ENCODE measurements at regions not wholly inside any gene's neighbourhood (a gene's known extent, or its start where the extent isn't known, plus 50 kb on each side); places are given as distances from the start of the nearest gene placed in this dataset.

DNA sequence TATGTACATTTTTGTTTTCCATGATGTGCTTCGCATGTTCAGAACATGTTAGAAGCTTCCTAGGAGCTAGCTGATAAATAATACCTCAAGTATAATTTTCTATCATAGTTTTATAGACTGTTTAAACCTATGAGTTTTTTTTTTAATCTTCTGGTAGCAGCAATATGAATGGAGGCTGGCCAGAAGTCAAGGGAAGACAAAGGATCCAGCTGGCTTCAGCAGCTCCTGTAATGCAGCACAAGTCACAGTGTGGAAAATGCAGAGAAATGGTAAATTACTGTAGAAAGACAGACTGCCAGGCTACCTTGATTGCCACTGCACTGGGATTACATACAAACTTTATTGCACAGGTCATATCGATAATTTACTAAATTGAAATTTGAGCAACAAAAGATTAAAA, 537.9 kb downstream of the IQCM start:
- TF ChIP-seq, protein P1, sequence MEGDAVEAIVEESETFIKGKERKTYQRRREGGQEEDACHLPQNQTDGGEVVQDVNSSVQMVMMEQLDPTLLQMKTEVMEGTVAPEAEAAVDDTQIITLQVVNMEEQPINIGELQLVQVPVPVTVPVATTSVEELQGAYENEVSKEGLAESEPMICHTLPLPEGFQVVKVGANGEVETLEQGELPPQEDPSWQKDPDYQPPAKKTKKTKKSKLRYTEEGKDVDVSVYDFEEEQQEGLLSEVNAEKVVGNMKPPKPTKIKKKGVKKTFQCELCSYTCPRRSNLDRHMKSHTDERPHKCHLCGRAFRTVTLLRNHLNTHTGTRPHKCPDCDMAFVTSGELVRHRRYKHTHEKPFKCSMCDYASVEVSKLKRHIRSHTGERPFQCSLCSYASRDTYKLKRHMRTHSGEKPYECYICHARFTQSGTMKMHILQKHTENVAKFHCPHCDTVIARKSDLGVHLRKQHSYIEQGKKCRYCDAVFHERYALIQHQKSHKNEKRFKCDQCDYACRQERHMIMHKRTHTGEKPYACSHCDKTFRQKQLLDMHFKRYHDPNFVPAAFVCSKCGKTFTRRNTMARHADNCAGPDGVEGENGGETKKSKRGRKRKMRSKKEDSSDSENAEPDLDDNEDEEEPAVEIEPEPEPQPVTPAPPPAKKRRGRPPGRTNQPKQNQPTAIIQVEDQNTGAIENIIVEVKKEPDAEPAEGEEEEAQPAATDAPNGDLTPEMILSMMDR (IDR thresholded peaks at IDR 0.05; ENCODE audit: control extremely low read depth in 1 of 3, insufficient read depth in 1 of 3, low read depth in 1 of 3, low read length in 3 of 3): no peak
- TF ChIP-seq EP300 (IDR thresholded peaks at IDR 0.05; ENCODE audit: borderline replicate concordance in 1 of 2, low read depth in 2 of 2, low read length in 2 of 2): no peak
- TF ChIP-seq, protein P2, sequence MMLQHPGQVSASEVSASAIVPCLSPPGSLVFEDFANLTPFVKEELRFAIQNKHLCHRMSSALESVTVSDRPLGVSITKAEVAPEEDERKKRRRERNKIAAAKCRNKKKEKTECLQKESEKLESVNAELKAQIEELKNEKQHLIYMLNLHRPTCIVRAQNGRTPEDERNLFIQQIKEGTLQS (IDR thresholded peaks at IDR 0.05; ENCODE audit: insufficient read depth, low read depth, low read length): no peak
- TF ChIP-seq RFX5 (IDR thresholded peaks at IDR 0.05; ENCODE audit: borderline replicate concordance, low read depth, low read length): no peak
- TF ChIP-seq PHF8 (conservative IDR thresholded peaks at IDR 0.05; ENCODE audit: low read depth, low read length): no peak
- no peak for TF ChIP-seq HDAC2 (IDR thresholded peaks at IDR 0.05; ENCODE audit: borderline replicate concordance in 1 of 2, low read depth in 2 of 2, low read length in 2 of 2)
- TF ChIP-seq, protein P3, sequence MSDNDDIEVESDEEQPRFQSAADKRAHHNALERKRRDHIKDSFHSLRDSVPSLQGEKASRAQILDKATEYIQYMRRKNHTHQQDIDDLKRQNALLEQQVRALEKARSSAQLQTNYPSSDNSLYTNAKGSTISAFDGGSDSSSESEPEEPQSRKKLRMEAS (IDR thresholded peaks at IDR 0.05): no peak
- TF ChIP-seq MAFK (IDR thresholded peaks at IDR 0.05; ENCODE audit: low read depth, low read length): no peak
- no peak for TF ChIP-seq POLR2AphosphoS5 (IDR thresholded peaks at IDR 0.05; ENCODE audit: low read depth, low read length)
- no peak for TF ChIP-seq ZNF274 (IDR thresholded peaks at IDR 0.05; ENCODE audit: borderline replicate concordance, extremely low read depth, low read length)

Data from H1 (cell line).